Activated CD4-positive, alpha-beta T cell treated with anti-CD3 and anti-CD28 coated beads, Interleukin-2, Interleukin-4, amounts not matched to agents 100 ng/mL and 50 ng/mL, durations not matched to agents 16 hours and 8 hours (primary cell): ENCODE measurements at regions not wholly inside any gene's neighbourhood (a gene's known extent, or its start where the extent isn't known, plus 50 kb on each side); places are given as distances from the start of the nearest gene placed in this dataset.

ENCODE experiments used
- DNase-seq: peaks from one replicate; pipeline ENCODE4 v3.0.0-alpha.2; 2020; ENCODE audit warnings: low spot score

- no peak for DNase-seq
Measured at GRCh38 chr2:2828774-2829368, 497.8 kb upstream of the MYT1L start.

GRCh38 chr2:2827761-2828221 lies 496.7 kb upstream of the MYT1L start:
- no peak for DNase-seq

GRCh38 chr2:2827046-2827636 lies 496.1 kb upstream of the MYT1L start:
- no peak for DNase-seq

- DNase-seq, result no peak
Measured at GRCh38 chr2:2826621-2827020, 495.5 kb upstream of the MYT1L start.

- no peak for DNase-seq
Measured at GRCh38 chr2:2826209-2826551, 495.1 kb upstream of the MYT1L start.

GRCh38 chr2:2825516-2826208 lies 494.6 kb upstream of the MYT1L start:
- DNase-seq, result no peak

- DNase-seq, result no peak
Measured at GRCh38 chr2:2825062-2825461, 494.0 kb upstream of the MYT1L start.

GRCh38 chr2:2824588-2824987 lies 493.5 kb upstream of the MYT1L start:
- no peak for DNase-seq

GRCh38 chr2:2823061-2823753 lies 492.1 kb upstream of the MYT1L start:
- DNase-seq, result no peak

- DNase-seq, result no peak
Measured at GRCh38 chr2:2822143-2822542, 491.1 kb upstream of the MYT1L start.

GRCh38 chr2:2812648-2813047 lies 481.6 kb upstream of the MYT1L start:
- no peak for DNase-seq

GRCh38 chr2:2812117-2812516 lies 481.0 kb upstream of the MYT1L start:
- DNase-seq, result no peak

- DNase-seq, result no peak
Measured at GRCh38 chr2:2810504-2810903, 479.4 kb upstream of the MYT1L start.

GRCh38 chr2:2809771-2810170 lies 478.7 kb upstream of the MYT1L start:
- no peak for DNase-seq

GRCh38 chr2:2808551-2809058 lies 477.5 kb upstream of the MYT1L start:
- no peak for DNase-seq

GRCh38 chr2:2806711-2807110 lies 475.6 kb upstream of the MYT1L start:
- no peak for DNase-seq

- no peak for DNase-seq
Measured at GRCh38 chr2:2805263-2805662, 474.2 kb upstream of the MYT1L start.

GRCh38 chr2:2804528-2804927 lies 473.5 kb upstream of the MYT1L start:
- DNase-seq, result no peak

GRCh38 chr2:2801458-2801857 lies 470.4 kb upstream of the MYT1L start:
- no peak for DNase-seq

GRCh38 chr2:2800697-2801096 lies 469.6 kb upstream of the MYT1L start:
- no peak for DNase-seq

- DNase-seq, result no peak
Measured at GRCh38 chr2:2800001-2800400, 468.9 kb upstream of the MYT1L start.

- no peak for DNase-seq
Measured at GRCh38 chr2:2799151-2799697, 468.1 kb upstream of the MYT1L start.

GRCh38 chr2:2798337-2798736 lies 467.3 kb upstream of the MYT1L start:
- no peak for DNase-seq
